GM23248 (cell line): ENCODE measurements at regions not wholly inside any gene's neighbourhood (a gene's known extent, or its start where the extent isn't known, plus 50 kb on each side); places are given as distances from the start of the nearest gene placed in this dataset.

Experiments used
- DNase-seq: peaks from one replicate; pipeline ENCODE4 v3.0.0-alpha.2; 2015
- H2AFZ ChIP-seq: fragments of 200-600 bp; sonication (generic); 2 replicates; pipeline ENCODE4 v1.6.1; 2016; ENCODE audit warnings: antibody characterized with exemption
- H3F3A ChIP-seq: fragments of 200-600 bp; sonication (generic); 2 replicates; pipeline ENCODE4 v1.6.1; 2016; ENCODE audit warnings: mild to moderate bottlenecking, antibody characterized with exemption, mixed run types; ENCODE audit not compliant: insufficient read depth
- H3K27ac ChIP-seq: fragments of 200-600 bp; sonication (generic); 2 replicates; pipeline ENCODE4 v1.5.1; 2016; ENCODE audit warnings: mild to moderate bottlenecking
- H3K27me3 ChIP-seq: fragments of 200-600 bp; sonication (generic); replicated peaks from 2 replicates; pipeline ENCODE4 v1.6.1; 2016; ENCODE audit warnings: mild to moderate bottlenecking; ENCODE audit not compliant: insufficient read depth
- H3K36me3 ChIP-seq: fragments of 200-600 bp; sonication (generic); 2 replicates; pipeline ENCODE4 v1.6.1; 2016; ENCODE audit warnings: low read depth, mild to moderate bottlenecking
- H3K4me1 ChIP-seq: fragments of 200-600 bp; sonication (generic); 2 replicates; pipeline ENCODE4 v1.6.1; 2016; ENCODE audit warnings: mild to moderate bottlenecking; ENCODE audit not compliant: insufficient read depth
- H3K4me2 ChIP-seq: fragments of 200-600 bp; sonication (generic); one replicate; pipeline ENCODE4 v1.6.1; 2016; ENCODE audit warnings: mild to moderate bottlenecking; ENCODE audit not compliant: unreplicated experiment
- H3K4me3 ChIP-seq: fragments of 200-600 bp; sonication (generic); 2 replicates; pipeline ENCODE4 v1.5.1; 2016; ENCODE audit warnings: mild to moderate bottlenecking
- H3K79me2 ChIP-seq: fragments of 200-600 bp; sonication (generic); 2 replicates; pipeline ENCODE4 v1.6.1; 2016; ENCODE audit warnings: mild to moderate bottlenecking; ENCODE audit not compliant: insufficient read depth
- H3K9ac ChIP-seq: fragments of 200-600 bp; sonication (generic); 2 replicates; pipeline ENCODE4 v1.6.1; 2016; ENCODE audit warnings: mild to moderate bottlenecking
- H3K9me2 ChIP-seq: fragments of 200-600 bp; sonication (generic); 2 replicates; pipeline ENCODE4 v1.6.1; 2016; ENCODE audit warnings: mixed run types, mild to moderate bottlenecking, moderate library complexity; ENCODE audit not compliant: insufficient read depth
- H3K9me3 ChIP-seq: fragments of 200-600 bp; sonication (generic); one replicate; pipeline ENCODE4 v1.6.1; 2017; ENCODE audit warnings: low read depth
- H4K20me1 ChIP-seq: fragments of 200-600 bp; sonication (generic); 2 replicates; pipeline ENCODE4 v1.6.0; 2016; ENCODE audit not compliant: insufficient read depth
- EZH2 ChIP-seq: fragments of 200-600 bp; sonication (generic); IDR thresholded peaks from 2 replicates; pipeline ENCODE4 v1.6.1; 2018; ENCODE audit warnings: antibody characterized with exemption, mild to moderate bottlenecking; ENCODE audit not compliant: insufficient read depth, poor library complexity, severe bottlenecking
- EZH2phosphoT487 ChIP-seq: fragments of 200-600 bp; sonication (generic); IDR thresholded peaks from 2 replicates; pipeline ENCODE4 v1.6.1; 2018; ENCODE audit warnings: antibody characterized with exemption, moderate library complexity, mild to moderate bottlenecking, low read depth; ENCODE audit not compliant: insufficient read depth
- WGBS, 2 experiments: methylation state at CpG; one replicate each; pipeline ENCODE4 v1.1.6; 2015 to 2017; ENCODE audit warnings: low lambda C conversion rate in 2 of 2, low coverage in 1 of 2; ENCODE audit errors: missing lambda C conversion rate in 2 of 2; 5-methylcytosine and 5-hydroxymethylcytosine counted together
- in situ Hi-C: fragments of 300-500 bp; cut with MboI; formaldehyde crosslinking; loops from 2 replicates; pipeline ENCODE4 v1.15.0; 2020

- no peak for DNase-seq
- in situ Hi-C loops: no loop called here
- no peaks in the 10 kb centered on the region for H3K36me3 ChIP-seq
Measured at GRCh38 chr1:193476748-193477147, 290.3 kb upstream of the B3GALT2 start.

GRCh38 chr1:193473932-193474331 is 287.5 kb upstream of the B3GALT2 start:
- Histone ChIP-seq H4K20me1 (no peaks in the 10 kb centered on the region), H3K9me2 (no peaks in the 10 kb centered on the region), H2AFZ (no peak overlapping the region), H3K36me3 (no peaks in the 10 kb centered on the region), H3K4me1 (no peaks in the 10 kb centered on the region), H3K4me2 (no peak overlapping the region), H3K9ac (no peak overlapping the region), H3K9me3 (no peaks in the 10 kb centered on the region), H3K4me3 (no peak overlapping the region), H3K79me2 (no peaks in the 10 kb centered on the region), H3F3A (no peaks in the 10 kb centered on the region), H3K27me3 (peaks cover 1% of the 10 kb centered on the region; the same call in 1 of the 2 replicates), H3K27ac (no peak overlapping the region)
- TF ChIP-seq EZH2 (no peak), EZH2phosphoT487 (no peak)
- in situ Hi-C loops: no loop called here
- DNase-seq: no peak
- 21 to 30% methylated on average over 4 of the region's 4 CpGs for WGBS, 2 experiments

More at GRCh38 chr1:193476748-193477147, 290.3 kb upstream of the B3GALT2 start:
- H3K27ac ChIP-seq: no peak overlapping the region
- no peak overlapping the region for H3K9ac ChIP-seq
- no peaks in the 10 kb centered on the region for H3K4me1 ChIP-seq
- TF ChIP-seq EZH2 (no peak), EZH2phosphoT487 (no peak)
- H3K4me2 ChIP-seq: no peak overlapping the region
- H3K9me2 ChIP-seq: no peaks in the 10 kb centered on the region
- no peaks in the 10 kb centered on the region for H3K79me2 ChIP-seq
- H3F3A ChIP-seq: no peaks in the 10 kb centered on the region
- no peak overlapping the region for H3K4me3 ChIP-seq
- H4K20me1 ChIP-seq: no peaks in the 10 kb centered on the region
- H3K27me3 ChIP-seq: peaks cover 4% of the 10 kb centered on the region; the same call in 1 of the 2 replicates
- H3K9me3 ChIP-seq: no peaks in the 10 kb centered on the region
- 19 to 24% methylated on average over 6 of the region's 6 CpGs for WGBS, 2 experiments
- H2AFZ ChIP-seq: no peak overlapping the region

- 55 to 62% methylated on average over 3 of the region's 3 CpGs for WGBS, 2 experiments
- H3K4me1 ChIP-seq: no peaks in the 10 kb centered on the region
- no peaks in the 10 kb centered on the region for H3K9me2 ChIP-seq
- no peak for DNase-seq
- H3K4me3 ChIP-seq: no peak overlapping the region
- no peaks in the 10 kb centered on the region for H3K79me2 ChIP-seq
- no peak overlapping the region for H3K27ac ChIP-seq
- no peaks in the 10 kb centered on the region for H4K20me1 ChIP-seq
- no peaks in the 10 kb centered on the region for H3F3A ChIP-seq
- no peaks in the 10 kb centered on the region for H3K36me3 ChIP-seq
- in situ Hi-C loops: no loop called here
- no peak overlapping the region for H3K9ac ChIP-seq
- H2AFZ ChIP-seq: no peak overlapping the region
- no peaks in the 10 kb centered on the region for H3K27me3 ChIP-seq
- H3K4me2 ChIP-seq: no peak overlapping the region
- TF ChIP-seq EZH2phosphoT487 (no peak), EZH2 (no peak)
- H3K9me3 ChIP-seq: no peaks in the 10 kb centered on the region
Measured at GRCh38 chr1:193472838-193473398, 286.5 kb upstream of the B3GALT2 start.

- 47 to 54% methylated on average over 2 of the region's 2 CpGs for WGBS, 2 experiments
Measured at GRCh38 chr1:193472430-193472829, 286.0 kb upstream of the B3GALT2 start.

GRCh38 chr1:193471981-193472380 is 285.6 kb upstream of the B3GALT2 start:
- no peak overlapping the region for H3K9ac ChIP-seq
- no peaks in the 10 kb centered on the region for H3K9me2 ChIP-seq
- no peak for DNase-seq
- H3K4me1 ChIP-seq: no peaks in the 10 kb centered on the region
- no peak overlapping the region for H3K27ac ChIP-seq
- H3K9me3 ChIP-seq: no peaks in the 10 kb centered on the region
- no peak overlapping the region for H3K4me3 ChIP-seq
- H4K20me1 ChIP-seq: no peaks in the 10 kb centered on the region
- in situ Hi-C loops: no loop called here
- H3K36me3 ChIP-seq: no peaks in the 10 kb centered on the region
- WGBS, 2 experiments: 50 to 51% methylated on average over 2 of the region's 2 CpGs
- no peak for TF ChIP-seq EZH2phosphoT487
- no peak for TF ChIP-seq EZH2
- H2AFZ ChIP-seq: no peak overlapping the region
- no peaks in the 10 kb centered on the region for H3F3A ChIP-seq
- no peak overlapping the region for H3K4me2 ChIP-seq
- H3K27me3 ChIP-seq: no peaks in the 10 kb centered on the region
- H3K79me2 ChIP-seq: no peaks in the 10 kb centered on the region

More at GRCh38 chr1:193472430-193472829, 286.0 kb upstream of the B3GALT2 start:
- Histone ChIP-seq H3K9ac (no peak overlapping the region), H3K4me3 (no peak overlapping the region), H3K79me2 (no peaks in the 10 kb centered on the region), H4K20me1 (no peaks in the 10 kb centered on the region), H3F3A (no peaks in the 10 kb centered on the region), H3K27ac (no peak overlapping the region), H3K9me3 (no peaks in the 10 kb centered on the region), H3K4me2 (no peak overlapping the region), H2AFZ (no peak overlapping the region), H3K27me3 (no peaks in the 10 kb centered on the region), H3K4me1 (no peaks in the 10 kb centered on the region), H3K36me3 (no peaks in the 10 kb centered on the region), H3K9me2 (no peaks in the 10 kb centered on the region)
- no peak for TF ChIP-seq EZH2phosphoT487
- TF ChIP-seq EZH2: no peak
- DNase-seq: no peak
- in situ Hi-C loops: no loop called here
